Subcutaneous abdominal adipose tissue (tissue), 5 donors: ENCODE measurements at regions not wholly inside any gene's neighbourhood (a gene's known extent, or its start where the extent isn't known, plus 50 kb on each side); places are given as distances from the start of the nearest gene placed in this dataset.

Experiments used
- H3K27ac ChIP-seq: one replicate; pipeline ENCODE4 v1.7.0; 2013; ENCODE audit warnings: low read depth, mild to moderate bottlenecking, inconsistent platforms, low read length, moderate library complexity
- H3K27me3 ChIP-seq, 5 donors: one replicate each; pipeline ENCODE4 v1.7.0; 2013; ENCODE audit warnings: low read length in 5 of 5, inconsistent platforms in 1 of 5; ENCODE audit not compliant: control insufficient read depth in 5 of 5, insufficient read depth in 4 of 5
- H3K36me3 ChIP-seq, 5 donors: one replicate each; pipeline ENCODE4 v1.7.0; 2013; ENCODE audit warnings: low read length in 5 of 5; ENCODE audit not compliant: control insufficient read depth in 5 of 5, insufficient read depth in 5 of 5
- H3K4me1 ChIP-seq, 5 donors: one replicate each; pipeline ENCODE4 v1.7.0; 2013; ENCODE audit warnings: low read length in 5 of 5, mild to moderate bottlenecking in 3 of 5, moderate library complexity in 1 of 5; ENCODE audit not compliant: control insufficient read depth in 5 of 5, insufficient read depth in 5 of 5
- H3K4me3 ChIP-seq, 5 donors: one replicate each; pipeline ENCODE4 v1.7.0; 2013; ENCODE audit warnings: low read length in 5 of 5, low read depth in 1 of 5
- H3K9ac ChIP-seq, 5 donors: one replicate each; pipeline ENCODE4 v1.7.0; 2013; ENCODE audit warnings: low read length in 5 of 5, mild to moderate bottlenecking in 4 of 5, moderate library complexity in 3 of 5
- H3K9me3 ChIP-seq, 5 donors: one replicate each; pipeline ENCODE4 v1.7.0; 2013; ENCODE audit warnings: low read length in 5 of 5; ENCODE audit not compliant: control insufficient read depth in 5 of 5
- donor health status: healthy.
- donor health status: healthy.
- donor health status: healthy.
- donor health status: healthy.
- donor health status: healthy.

GRCh38 chr5:8184455-8185063 is 315.6 kb downstream of the MTRR start:
- Histone ChIP-seq H3K27me3 (peaks cover 0 to 3% (median 0%) of the 10 kb centered on the region in 5 donors), H3K9ac (no peak overlapping the region), H3K9me3 (peaks cover 0 to 5% (median 0%) of the 10 kb centered on the region in 5 donors), H3K36me3 (no peaks in the 10 kb centered on the region), H3K27ac (no peak overlapping the region), H3K4me1 (no peaks in the 10 kb centered on the region), H3K4me3 (no peak overlapping the region)

- Histone ChIP-seq H3K9me3 (peaks cover 0 to 5% (median 0%) of the 10 kb centered on the region in 5 donors), H3K36me3 (no peaks in the 10 kb centered on the region), H3K4me1 (no peaks in the 10 kb centered on the region), H3K4me3 (no peak overlapping the region), H3K9ac (no peak overlapping the region), H3K27ac (no peak overlapping the region), H3K27me3 (peaks cover 0 to 3% (median 0%) of the 10 kb centered on the region in 5 donors)
These were observed 316.9 kb downstream of the MTRR start for GRCh38 chr5:8185852-8186251.

GRCh38 chr5:8188874-8189565 is 320.1 kb downstream of the MTRR start:
- Histone ChIP-seq H3K4me3 (no peak overlapping the region), H3K4me1 (no peaks in the 10 kb centered on the region), H3K36me3 (no peaks in the 10 kb centered on the region), H3K27ac (no peak overlapping the region), H3K27me3 (peaks cover 0 to 2% (median 0%) of the 10 kb centered on the region in 5 donors), H3K9me3 (peaks cover 0 to 5% (median 0%) of the 10 kb centered on the region in 5 donors), H3K9ac (no peak overlapping the region)

GRCh38 chr5:8192840-8193239 is 323.9 kb downstream of the MTRR start:
- H3K36me3 ChIP-seq = no peaks in the 10 kb centered on the region
- H3K4me1 ChIP-seq = no peaks in the 10 kb centered on the region
- peaks cover 0 to 5% (median 0%) of the 10 kb centered on the region in 5 donors for H3K9me3 ChIP-seq
- H3K4me3 ChIP-seq = no peak overlapping the region
- H3K27me3 ChIP-seq = no peaks in the 10 kb centered on the region
- no peak overlapping the region for H3K9ac ChIP-seq
- H3K27ac ChIP-seq = no peak overlapping the region

GRCh38 chr5:8196061-8196460 is 327.1 kb downstream of the MTRR start:
- Histone ChIP-seq H3K9ac (no peak overlapping the region), H3K9me3 (no peaks in the 10 kb centered on the region)

GRCh38 chr5:8208307-8208706 is 339.4 kb downstream of the MTRR start:
- no peak overlapping the region for H3K9ac ChIP-seq
- H3K9me3 ChIP-seq = peaks cover 4 to 11% (median 8%) of the 10 kb centered on the region in 5 donors
- no peak overlapping the region for H3K4me3 ChIP-seq

More at GRCh38 chr5:8196061-8196460, 327.1 kb downstream of the MTRR start:
- H3K27me3 ChIP-seq = no peaks in the 10 kb centered on the region
- H3K4me1 ChIP-seq = no peaks in the 10 kb centered on the region
- H3K36me3 ChIP-seq = no peaks in the 10 kb centered on the region
- no peak overlapping the region for H3K4me3 ChIP-seq
- no peak overlapping the region for H3K27ac ChIP-seq

GRCh38 chr5:8209500-8209899 is 340.6 kb downstream of the MTRR start:
- H3K27ac ChIP-seq = no peak overlapping the region
- no peak overlapping the region for H3K4me3 ChIP-seq
- no peak overlapping the region for H3K9ac ChIP-seq
- H3K4me1 ChIP-seq = no peaks in the 10 kb centered on the region
- H3K9me3 ChIP-seq = peaks cover 3 to 10% (median 7%) of the 10 kb centered on the region in 5 donors
- H3K36me3 ChIP-seq = no peaks in the 10 kb centered on the region
- H3K27me3 ChIP-seq = no peaks in the 10 kb centered on the region

More at GRCh38 chr5:8208307-8208706, 339.4 kb downstream of the MTRR start:
- Histone ChIP-seq H3K36me3 (no peaks in the 10 kb centered on the region), H3K27me3 (no peaks in the 10 kb centered on the region), H3K27ac (no peak overlapping the region), H3K4me1 (no peaks in the 10 kb centered on the region)

- Histone ChIP-seq H3K27ac (no peak overlapping the region), H3K9me3 (no peaks in the 10 kb centered on the region), H3K9ac (no peak overlapping the region), H3K4me1 (no peaks in the 10 kb centered on the region), H3K4me3 (no peak overlapping the region), H3K36me3 (no peaks in the 10 kb centered on the region), H3K27me3 (no peaks in the 10 kb centered on the region)
These were observed 344.8 kb downstream of the MTRR start for GRCh38 chr5:8213701-8214240.

GRCh38 chr5:8216921-8217320 is 348.0 kb downstream of the MTRR start:
- no peaks in the 10 kb centered on the region for H3K27me3 ChIP-seq
- H3K4me1 ChIP-seq = no peaks in the 10 kb centered on the region
- peaks cover 0 to 8% (median 0%) of the 10 kb centered on the region in 5 donors for H3K9me3 ChIP-seq
- H3K27ac ChIP-seq = no peak overlapping the region
- H3K4me3 ChIP-seq = no peak overlapping the region
- no peak overlapping the region for H3K9ac ChIP-seq
- H3K36me3 ChIP-seq = no peaks in the 10 kb centered on the region

- no peak overlapping the region for H3K9ac ChIP-seq
- no peaks in the 10 kb centered on the region for H3K36me3 ChIP-seq
- H3K27ac ChIP-seq = no peak overlapping the region
- H3K9me3 ChIP-seq = peaks cover 0 to 6% (median 0%) of the 10 kb centered on the region in 5 donors
- no peaks in the 10 kb centered on the region for H3K27me3 ChIP-seq
- H3K4me1 ChIP-seq = no peaks in the 10 kb centered on the region
- H3K4me3 ChIP-seq = no peak overlapping the region
These were observed 357.2 kb downstream of the MTRR start for GRCh38 chr5:8226148-8226547.
